ENCODE measurements at regions not wholly inside any gene's neighbourhood (a gene's known extent, or its start where the extent isn't known, plus 50 kb on each side); places are given as distances from the start of the nearest gene placed in this dataset.

- H3K36me3 Mint-ChIP-seq (ENCODE audit: low read depth): no peaks in the 10 kb centered on the region
- DNase-seq: no peak
- no peaks in the 10 kb centered on the region for H3K27me3 Mint-ChIP-seq
- H3K27ac Mint-ChIP-seq: no peak overlapping the region
- H3K4me3 Mint-ChIP-seq: no peak overlapping the region
- H3K4me1 Mint-ChIP-seq: no peaks in the 10 kb centered on the region
- intact Hi-C loops (cut with micrococcal nuclease): no loop called here
- no peaks in the 10 kb centered on the region for H3K9me3 Mint-ChIP-seq
Observed at GRCh38 chr10:128747582-128748346, 621.5 kb upstream of the MKI67 start.

DNA sequence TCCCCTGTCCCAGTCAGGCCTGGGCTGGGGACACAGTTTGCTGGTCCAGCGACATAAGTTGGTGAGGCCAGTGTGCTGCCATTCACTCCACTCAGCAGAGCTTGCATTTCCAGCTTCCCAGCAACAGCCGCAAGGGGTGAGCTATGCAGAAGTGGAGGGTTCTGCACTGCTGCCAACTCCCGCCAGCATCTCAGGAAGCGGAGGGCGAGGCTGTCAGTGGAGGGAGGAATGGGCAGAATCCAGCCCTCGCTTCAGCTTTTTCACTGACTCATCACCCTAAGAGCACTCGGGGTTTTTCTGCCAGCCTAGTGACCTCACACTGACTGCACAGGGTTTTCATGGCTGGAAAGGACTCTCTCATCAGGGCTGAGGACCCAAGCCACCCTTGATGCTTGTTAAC is 625.1 kb upstream of the MKI67 start:
- H3K4me1 Mint-ChIP-seq: no peaks in the 10 kb centered on the region
- H3K4me3 Mint-ChIP-seq: no peak overlapping the region
- H3K27ac Mint-ChIP-seq: no peak overlapping the region
- H3K36me3 Mint-ChIP-seq (ENCODE audit: low read depth): no peaks in the 10 kb centered on the region
- DNase-seq: no peak
- H3K27me3 Mint-ChIP-seq: no peaks in the 10 kb centered on the region
- no peaks in the 10 kb centered on the region for H3K9me3 Mint-ChIP-seq
- intact Hi-C loops (cut with micrococcal nuclease): no loop called here

DNA sequence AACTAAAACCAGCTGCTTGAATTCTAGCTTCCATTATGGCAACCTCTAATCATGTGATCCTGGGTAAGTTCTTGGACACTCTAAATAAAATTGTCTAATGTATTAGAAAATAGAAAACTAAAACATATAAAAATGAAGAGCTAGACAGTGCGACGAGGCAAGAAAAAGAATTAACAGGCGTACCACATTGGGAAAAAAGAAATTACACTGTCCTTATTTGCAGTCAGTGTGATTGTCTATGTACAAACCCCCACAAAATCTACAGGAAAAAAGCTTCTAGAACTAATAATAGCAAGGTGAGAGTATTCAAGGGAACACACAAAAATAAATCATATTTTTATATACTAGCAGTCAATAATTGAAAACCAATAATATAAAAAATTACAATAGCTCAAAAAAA is 625.6 kb upstream of the MKI67 start:
- Mint-ChIP-seq H3K27ac (no peak overlapping the region), H3K4me3 (no peak overlapping the region), H3K36me3 (ENCODE audit: low read depth) (no peaks in the 10 kb centered on the region), H3K27me3 (no peaks in the 10 kb centered on the region), H3K9me3 (no peaks in the 10 kb centered on the region), H3K4me1 (no peaks in the 10 kb centered on the region)
- intact Hi-C loops (cut with micrococcal nuclease): no loop called here
- no peak for DNase-seq

- Mint-ChIP-seq H3K4me1 (no peaks in the 10 kb centered on the region), H3K4me3 (no peak overlapping the region), H3K36me3 (ENCODE audit: low read depth) (no peaks in the 10 kb centered on the region), H3K27me3 (no peaks in the 10 kb centered on the region), H3K9me3 (no peaks in the 10 kb centered on the region), H3K27ac (no peak overlapping the region)
- no peak for DNase-seq
- intact Hi-C loops (cut with micrococcal nuclease): no loop called here
Observed at GRCh38 chr10:128759174-128759573, 633.0 kb upstream of the MKI67 start.

- no peak for DNase-seq
- no peak overlapping the region for H3K4me3 Mint-ChIP-seq
- H3K27me3 Mint-ChIP-seq: no peaks in the 10 kb centered on the region
- H3K4me1 Mint-ChIP-seq: no peaks in the 10 kb centered on the region
- no peaks in the 10 kb centered on the region for H3K36me3 Mint-ChIP-seq (ENCODE audit: low read depth)
- intact Hi-C loops (cut with micrococcal nuclease): no loop called here
- H3K27ac Mint-ChIP-seq: no peak overlapping the region
- H3K9me3 Mint-ChIP-seq: no peaks in the 10 kb centered on the region
Observed at GRCh38 chr10:128763588-128763987, 637.4 kb upstream of the MKI67 start.

- Mint-ChIP-seq H3K4me1 (no peaks in the 10 kb centered on the region), H3K36me3 (ENCODE audit: low read depth) (no peaks in the 10 kb centered on the region), H3K27ac (no peak overlapping the region), H3K9me3 (no peaks in the 10 kb centered on the region), H3K27me3 (no peaks in the 10 kb centered on the region), H3K4me3 (no peak overlapping the region)
- DNase-seq: no peak
- intact Hi-C loops (cut with micrococcal nuclease): no loop called here
Observed at GRCh38 chr10:128764190-128764589, 638.0 kb upstream of the MKI67 start.

GRCh38 chr10:128766915-128767314 is 640.7 kb upstream of the MKI67 start:
- Mint-ChIP-seq H3K27me3 (no peaks in the 10 kb centered on the region), H3K4me1 (no peaks in the 10 kb centered on the region), H3K27ac (no peak overlapping the region), H3K9me3 (no peaks in the 10 kb centered on the region), H3K4me3 (no peak overlapping the region), H3K36me3 (ENCODE audit: low read depth) (no peaks in the 10 kb centered on the region)
- DNase-seq: no peak
- intact Hi-C loops (cut with micrococcal nuclease): no loop called here

DNA sequence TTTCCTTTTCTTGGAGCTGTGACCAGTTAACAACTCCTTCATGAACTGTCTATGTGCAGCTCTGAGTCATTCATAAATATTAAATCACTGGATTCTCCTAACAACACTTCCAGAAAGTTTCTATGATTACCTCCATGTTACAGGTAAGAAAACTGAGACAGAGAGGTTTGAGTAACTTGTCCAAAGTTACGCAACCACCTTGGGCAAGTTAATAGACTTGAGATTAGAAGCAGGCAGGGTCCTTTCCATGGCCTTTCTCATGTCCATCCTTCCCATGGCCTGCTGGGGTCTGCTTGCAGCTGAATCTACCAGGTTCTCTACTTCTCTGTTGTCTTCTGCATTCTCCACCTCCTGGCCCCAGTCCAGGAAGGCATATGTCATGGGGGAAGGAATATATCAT is 648.8 kb upstream of the MKI67 start:
- no peak for DNase-seq
- Mint-ChIP-seq H3K36me3 (ENCODE audit: low read depth) (no peaks in the 10 kb centered on the region), H3K9me3 (no peaks in the 10 kb centered on the region), H3K4me1 (no peaks in the 10 kb centered on the region), H3K4me3 (no peak overlapping the region), H3K27ac (no peak overlapping the region), H3K27me3 (no peaks in the 10 kb centered on the region)
- intact Hi-C loops (cut with micrococcal nuclease): no loop called here

DNA sequence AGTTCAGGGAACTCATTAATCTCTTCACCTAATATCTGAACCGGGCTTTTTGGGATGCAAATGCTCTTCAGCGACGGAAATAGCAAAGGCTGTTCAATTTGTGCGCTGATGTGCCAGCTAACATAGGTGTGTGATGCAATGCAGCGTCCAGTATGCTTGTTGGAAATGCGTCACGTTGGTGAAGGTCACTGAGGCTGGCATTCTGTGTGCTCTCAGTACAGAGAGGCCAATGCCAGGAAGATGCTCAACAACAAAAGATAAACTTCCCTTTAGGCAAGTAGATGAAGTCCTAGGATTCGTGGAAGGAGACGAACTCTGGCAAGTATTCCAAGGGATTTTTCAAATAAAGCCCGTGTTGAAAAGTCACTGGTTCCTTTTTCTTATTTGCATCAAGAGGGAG is 649.5 kb upstream of the MKI67 start:
- no peaks in the 10 kb centered on the region for H3K4me1 Mint-ChIP-seq
- H3K36me3 Mint-ChIP-seq (ENCODE audit: low read depth): no peaks in the 10 kb centered on the region
- H3K27ac Mint-ChIP-seq: no peak overlapping the region
- no peak overlapping the region for H3K4me3 Mint-ChIP-seq
- DNase-seq: no peak
- H3K9me3 Mint-ChIP-seq: no peaks in the 10 kb centered on the region
- intact Hi-C loops (cut with micrococcal nuclease): no loop called here
- H3K27me3 Mint-ChIP-seq: no peaks in the 10 kb centered on the region

- Mint-ChIP-seq H3K27me3 (no peaks in the 10 kb centered on the region), H3K4me1 (no peaks in the 10 kb centered on the region), H3K27ac (no peak overlapping the region), H3K9me3 (no peaks in the 10 kb centered on the region), H3K4me3 (no peak overlapping the region), H3K36me3 (ENCODE audit: low read depth) (no peaks in the 10 kb centered on the region)
- intact Hi-C loops (cut with micrococcal nuclease): no loop called here
- no peak for DNase-seq
Observed at GRCh38 chr10:128776673-128777252, 650.5 kb upstream of the MKI67 start.

GRCh38 chr10:128777342-128777741 is 651.1 kb upstream of the MKI67 start:
- Mint-ChIP-seq H3K36me3 (ENCODE audit: low read depth) (no peaks in the 10 kb centered on the region), H3K4me3 (no peak overlapping the region), H3K9me3 (no peaks in the 10 kb centered on the region), H3K4me1 (no peaks in the 10 kb centered on the region), H3K27ac (no peak overlapping the region), H3K27me3 (no peaks in the 10 kb centered on the region)
- intact Hi-C loops (cut with micrococcal nuclease): no loop called here
- DNase-seq: no peak

- intact Hi-C loops (cut with micrococcal nuclease): no loop called here
- no peaks in the 10 kb centered on the region for H3K9me3 Mint-ChIP-seq
Observed at GRCh38 chr10:128779416-128779815, 653.2 kb upstream of the MKI67 start.

GRCh38 chr10:128780156-128780761 is 654.0 kb upstream of the MKI67 start:
- Mint-ChIP-seq H3K27me3 (peaks cover 3% of the 10 kb centered on the region), H3K9me3 (no peaks in the 10 kb centered on the region), H3K36me3 (ENCODE audit: low read depth) (no peaks in the 10 kb centered on the region), H3K4me3 (no peak overlapping the region), H3K4me1 (no peaks in the 10 kb centered on the region), H3K27ac (no peak overlapping the region)
- intact Hi-C loops (cut with micrococcal nuclease): no loop called here
- no peak for DNase-seq

More at GRCh38 chr10:128779416-128779815, 653.2 kb upstream of the MKI67 start:
- no peaks in the 10 kb centered on the region for H3K27me3 Mint-ChIP-seq
- H3K36me3 Mint-ChIP-seq (ENCODE audit: low read depth): no peaks in the 10 kb centered on the region
- H3K4me3 Mint-ChIP-seq: no peak overlapping the region
- no peak for DNase-seq
- no peak overlapping the region for H3K27ac Mint-ChIP-seq
- no peaks in the 10 kb centered on the region for H3K4me1 Mint-ChIP-seq

DNA sequence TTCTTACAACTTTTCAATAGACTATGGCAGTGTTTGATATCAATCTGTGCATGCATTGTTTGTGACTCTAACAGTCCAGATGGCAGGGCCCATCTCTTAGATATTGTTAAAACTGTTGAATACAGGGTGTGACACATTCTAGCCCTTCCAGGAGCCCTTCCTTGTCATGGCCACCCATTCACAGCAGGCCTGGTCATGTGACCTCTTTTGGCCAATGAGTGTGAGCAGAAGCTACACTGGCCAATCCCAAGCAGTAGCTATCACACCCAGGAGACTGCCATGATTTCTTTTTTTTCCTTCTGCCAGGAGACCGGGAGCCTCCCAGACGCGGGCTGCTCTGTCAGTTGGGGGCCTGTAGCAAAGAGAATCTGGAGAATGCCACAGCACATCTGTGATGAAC is 655.4 kb upstream of the MKI67 start:
- Mint-ChIP-seq H3K4me3 (no peak overlapping the region), H3K36me3 (ENCODE audit: low read depth) (no peaks in the 10 kb centered on the region), H3K27ac (no peak overlapping the region), H3K9me3 (no peaks in the 10 kb centered on the region), H3K4me1 (no peaks in the 10 kb centered on the region), H3K27me3 (peaks cover 3% of the 10 kb centered on the region)
- DNase-seq: no peak
- intact Hi-C loops (cut with micrococcal nuclease): no loop called here

Measured in activated CD4-positive, alpha-beta T cell treated with anti-CD3 and anti-CD28 coated beads, Interleukin-2, amount 10 ng/mL, durations not matched to agents 24 days and 14 days (primary cell).